Cardiac septum (tissue), 1 donor: ENCODE measurements at regions not wholly inside any gene's neighbourhood (a gene's known extent, or its start where the extent isn't known, plus 50 kb on each side); places are given as distances from the start of the nearest gene placed in this dataset.

ENCODE experiments used
- DNase-seq: peaks from one replicate; pipeline ENCODE4 v3.0.0-alpha.2; 2020; ENCODE audit warnings: low spot score
- intact Hi-C: fragments of 100-400 bp; cut with DNase I; formaldehyde crosslinking; loops from one replicate; pipeline ENCODE4 v1.14.0; 2022
- donor health status: DM: no; HTN: no; CAD: no.

- intact Hi-C loops: no loop called here
These were observed 53.8 kb upstream of the RANBP3L start for GRCh38 chr5:36355516-36355915.

GRCh38 chr5:36356915-36357314, 55.2 kb upstream of the RANBP3L start:
- intact Hi-C loops: no loop called here
- no peak for DNase-seq

More at GRCh38 chr5:36355516-36355915, 53.8 kb upstream of the RANBP3L start:
- DNase-seq: no peak

GRCh38 chr5:36357391-36357975, 55.8 kb upstream of the RANBP3L start:
- DNase-seq: no peak
- intact Hi-C loops: no loop called here

- DNase-seq: no peak
These were observed 57.6 kb upstream of the RANBP3L start for GRCh38 chr5:36359267-36359666.

GRCh38 chr5:36360307-36360706, 58.6 kb upstream of the RANBP3L start:
- DNase-seq: no peak
- intact Hi-C loops: no loop called here

More at GRCh38 chr5:36359267-36359666, 57.6 kb upstream of the RANBP3L start:
- intact Hi-C loops: no loop called here

GRCh38 chr5:36363101-36363500, 61.4 kb upstream of the RANBP3L start:
- intact Hi-C loops: no loop called here

GRCh38 chr5:36363744-36364143, 62.0 kb upstream of the RANBP3L start:
- no peak for DNase-seq
- intact Hi-C loops: no loop called here

More at GRCh38 chr5:36363101-36363500, 61.4 kb upstream of the RANBP3L start:
- DNase-seq: no peak

GRCh38 chr5:36364473-36364872, 62.8 kb upstream of the RANBP3L start:
- no peak for DNase-seq
- intact Hi-C loops: no loop called here

- intact Hi-C loops: no loop called here
- DNase-seq: no peak
These were observed 64.2 kb upstream of the RANBP3L start for GRCh38 chr5:36365896-36366295.

- intact Hi-C loops: no loop called here
- DNase-seq: no peak
These were observed 65.2 kb upstream of the RANBP3L start for GRCh38 chr5:36366883-36367282.

GRCh38 chr5:36367524-36367923, 65.8 kb upstream of the RANBP3L start:
- intact Hi-C loops: no loop called here
- DNase-seq: no peak

- DNase-seq: no peak
- intact Hi-C loops: no loop called here
These were observed 67.6 kb upstream of the RANBP3L start for GRCh38 chr5:36369219-36369690.

GRCh38 chr5:36370073-36370472, 68.4 kb upstream of the RANBP3L start:
- DNase-seq: no peak
- intact Hi-C loops: no loop called here

GRCh38 chr5:36371366-36371765, 69.7 kb upstream of the RANBP3L start:
- no peak for DNase-seq
- intact Hi-C loops: no loop called here

- intact Hi-C loops: no loop called here
- DNase-seq: no peak
These were observed 71.9 kb upstream of the RANBP3L start for GRCh38 chr5:36373527-36374086.

- intact Hi-C loops: no loop called here
- no peak for DNase-seq
These were observed 72.7 kb upstream of the RANBP3L start for GRCh38 chr5:36374266-36374862.

- DNase-seq: no peak
- intact Hi-C loops: no loop called here
These were observed 75.5 kb upstream of the RANBP3L start for GRCh38 chr5:36377192-36377591.

- DNase-seq: no peak
- intact Hi-C loops: no loop called here
These were observed 76.8 kb upstream of the RANBP3L start for GRCh38 chr5:36378551-36378950.

- DNase-seq: no peak
- intact Hi-C loops: no loop called here
These were observed 81.2 kb upstream of the RANBP3L start for GRCh38 chr5:36382890-36383289.

GRCh38 chr5:36383942-36384341, 82.2 kb upstream of the RANBP3L start:
- intact Hi-C loops: no loop called here
- DNase-seq: no peak

GRCh38 chr5:36384845-36385244, 83.1 kb upstream of the RANBP3L start:
- intact Hi-C loops: no loop called here
- DNase-seq: no peak
